ACHN (cell line): ENCODE measurements at regions not wholly inside any gene's neighbourhood (a gene's known extent, or its start where the extent isn't known, plus 50 kb on each side); places are given as distances from the start of the nearest gene placed in this dataset.
"Not testable (repeated sequence)": the region's sequence is repeated elsewhere in the genome, so short reads cannot be mapped to it uniquely, and the experiment has no call there.

Source experiments
- DNase-seq: peaks from one replicate; pipeline ENCODE4 v3.0.0-alpha.2; 2015
- in situ Hi-C: cut with HindIII; loops from 2 replicates; pipeline ENCODE4 v1.10.0; 2017; ENCODE audit warnings: low sequenced_read_pairs, low pct_ligation_motif_present, low pct_unique_long_range_greater_than_20kb

DNA sequence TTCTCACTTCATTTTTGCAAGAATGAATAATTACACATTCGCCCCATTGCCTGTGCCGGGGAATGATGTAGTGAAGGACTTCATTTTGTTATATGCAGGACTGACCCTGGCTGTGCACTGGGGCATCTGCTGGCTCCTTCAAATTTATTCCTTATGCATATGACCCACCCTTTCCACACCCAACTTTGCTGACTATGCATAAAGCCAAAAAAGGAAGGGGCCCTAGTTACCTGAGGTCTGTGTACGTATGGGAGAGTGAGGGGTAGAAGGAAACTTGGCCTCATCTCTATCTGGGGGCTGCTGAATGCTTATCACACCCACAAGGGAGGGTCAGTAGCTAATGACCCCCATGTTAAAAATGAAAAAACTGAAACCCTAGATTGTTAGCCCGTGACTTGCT lies 259.6 kb downstream of the SMARCA2 start:
- DNase-seq, result no peak
- in situ Hi-C loops, result no loop called here

DNA sequence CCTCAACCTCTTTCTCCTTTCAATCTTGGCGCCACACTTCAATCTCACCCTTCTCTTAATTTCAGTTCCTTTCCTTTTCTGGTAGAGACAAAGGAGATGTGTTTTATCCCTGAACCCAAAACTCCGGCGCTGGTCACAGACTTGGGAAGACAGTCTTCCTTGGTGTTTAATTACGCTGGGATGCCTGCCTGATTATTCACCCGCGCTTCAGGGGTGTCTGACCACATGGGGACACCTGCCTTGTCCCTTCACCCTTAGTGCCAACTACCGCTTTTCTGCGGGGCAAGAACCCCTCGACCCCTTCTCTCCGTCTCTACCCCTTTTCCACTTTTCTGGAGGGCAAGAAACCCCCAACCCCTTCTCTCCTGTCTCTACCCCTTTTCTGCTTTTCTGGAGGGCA lies 261.1 kb downstream of the SMARCA2 start:
- no peak for DNase-seq
- in situ Hi-C loops, result no loop called here

DNA sequence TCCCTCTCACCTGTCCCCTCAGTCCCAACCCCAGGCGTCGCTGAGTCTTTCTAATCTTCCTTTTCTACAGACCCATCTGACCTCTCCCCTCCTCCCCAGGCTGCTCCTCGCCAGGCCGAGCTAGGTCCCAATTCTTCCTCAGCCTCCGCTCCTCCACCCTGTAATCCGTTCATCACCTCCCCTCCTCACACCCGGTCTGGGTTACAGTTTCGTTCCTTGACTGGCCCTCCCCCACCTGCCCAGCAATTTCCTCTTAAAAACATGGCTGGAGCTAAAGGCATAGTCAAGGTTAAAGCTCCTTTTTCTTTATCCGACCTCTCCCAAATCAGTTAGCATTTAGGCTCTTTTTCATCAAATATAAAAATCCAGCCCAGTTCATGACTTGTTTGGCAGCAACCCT lies 262.0 kb downstream of the SMARCA2 start:
- DNase-seq, in situ Hi-C loops: not testable (repeated sequence)

DNA sequence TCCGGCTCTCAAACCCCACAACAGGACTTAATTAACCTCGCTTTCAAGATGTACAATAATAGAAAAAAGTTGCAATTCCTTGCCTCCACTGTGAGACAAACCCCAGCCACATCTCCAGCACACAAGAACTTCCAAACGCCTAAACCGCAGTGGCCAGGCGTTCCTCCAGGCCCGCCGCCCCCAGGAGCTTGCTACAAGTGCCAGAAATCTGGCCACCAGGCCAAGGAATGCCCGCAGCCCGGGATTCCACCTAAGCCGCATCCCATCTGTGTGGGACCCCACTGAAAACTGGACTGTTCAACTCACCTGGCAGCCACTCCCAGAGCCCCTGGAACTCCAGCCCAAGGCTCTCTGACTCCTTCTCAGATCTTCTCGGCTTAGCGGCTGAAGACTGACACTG lies 262.5 kb downstream of the SMARCA2 start:
- in situ Hi-C loops, DNase-seq: not testable (repeated sequence)

DNA sequence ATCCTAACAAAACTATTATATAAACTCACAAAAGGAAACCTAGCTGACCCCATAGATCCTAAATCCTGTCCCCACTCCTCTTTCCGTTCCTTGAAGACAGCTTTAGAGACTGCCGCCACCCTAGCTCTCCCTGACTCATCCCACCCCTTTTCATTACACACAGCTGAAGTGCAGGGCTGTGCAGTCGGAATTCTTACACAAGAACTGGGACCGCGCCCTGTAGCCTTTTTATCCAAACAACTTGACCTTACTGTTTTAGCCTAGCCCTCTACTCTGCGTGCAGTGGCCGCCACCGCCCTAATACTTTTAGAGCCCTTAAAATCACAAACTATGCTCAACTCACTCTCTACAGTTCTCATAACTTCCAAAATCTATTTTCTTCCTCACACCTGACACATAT lies 264.0 kb downstream of the SMARCA2 start:
- in situ Hi-C loops, DNase-seq: not testable (repeated sequence)

DNA sequence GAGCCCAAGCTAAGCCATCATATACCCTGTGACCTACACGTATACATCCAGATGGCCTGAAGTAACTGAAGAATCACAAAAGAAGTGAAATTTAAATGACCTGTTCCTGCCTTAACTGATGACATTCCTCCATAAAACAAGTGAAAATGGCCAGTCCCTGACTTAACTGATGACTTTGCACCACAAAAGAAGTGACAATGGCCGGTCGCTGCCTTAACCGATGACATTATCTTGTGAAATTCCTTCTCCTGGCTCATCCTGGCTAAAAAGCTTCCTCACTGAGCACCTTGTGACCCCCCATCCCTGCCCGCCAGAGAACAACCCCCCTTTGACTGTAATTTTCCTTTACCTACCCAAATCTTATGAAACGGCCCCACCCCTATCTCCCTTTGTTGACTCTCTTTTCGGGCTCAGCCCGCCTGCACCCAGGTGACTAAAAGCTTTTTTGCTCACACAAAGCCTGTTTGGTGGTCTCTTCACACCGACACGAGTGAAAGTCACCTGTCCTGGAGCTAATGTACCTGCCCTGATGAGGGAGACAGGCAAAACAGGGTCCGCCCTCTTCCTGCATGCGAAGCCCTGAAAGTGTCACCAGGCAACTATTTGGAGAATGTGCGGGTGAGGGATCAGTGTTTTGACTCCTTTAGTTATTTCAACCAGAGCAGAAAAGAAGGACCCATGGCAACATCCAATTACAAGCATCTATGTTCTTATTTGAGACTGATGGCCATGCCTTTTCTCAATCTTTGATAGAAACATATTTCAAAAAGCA lies 266.1 kb downstream of the SMARCA2 start:
- no peak for DNase-seq
- in situ Hi-C loops, result no loop called here

DNA sequence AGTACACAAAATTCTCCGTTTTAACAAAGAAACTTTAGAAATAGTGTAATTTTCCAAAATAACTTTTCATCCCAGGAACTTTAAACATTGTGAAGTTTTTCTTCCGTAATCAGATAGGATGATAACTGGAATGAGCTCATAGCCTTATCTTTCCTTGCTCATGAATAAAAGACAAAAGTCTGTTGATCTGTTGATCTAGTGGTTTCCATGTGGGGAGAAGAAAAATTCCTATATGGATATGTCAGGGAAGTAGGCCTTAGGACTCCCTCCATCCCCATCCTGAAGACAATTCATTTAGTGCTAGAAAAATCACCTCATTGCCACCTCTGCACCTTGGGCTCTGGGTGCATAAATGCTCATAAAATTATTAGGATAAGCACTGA lies 266.6 kb downstream of the SMARCA2 start:
- DNase-seq, result no peak
- in situ Hi-C loops, result no loop called here

DNA sequence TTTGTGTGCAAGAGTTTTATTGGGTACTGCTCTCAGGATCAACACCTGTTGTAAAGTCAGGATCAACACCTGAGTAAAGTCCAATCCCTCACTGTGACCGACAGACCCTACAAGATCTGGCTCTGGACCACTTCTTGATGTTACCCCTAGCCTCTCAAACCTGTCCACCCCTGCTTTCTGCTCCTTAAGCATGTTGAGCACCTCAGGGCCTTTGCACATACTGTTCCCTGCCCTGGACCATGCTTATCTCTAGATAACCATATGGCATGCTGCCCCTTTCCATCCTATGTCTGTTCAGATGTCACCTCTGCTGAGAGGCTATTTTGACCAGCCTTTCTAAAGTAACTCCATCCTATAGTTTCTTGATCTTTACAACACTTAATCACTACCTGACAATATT lies 269.6 kb downstream of the SMARCA2 start:
- DNase-seq, result no peak
- in situ Hi-C loops, result no loop called here

DNA sequence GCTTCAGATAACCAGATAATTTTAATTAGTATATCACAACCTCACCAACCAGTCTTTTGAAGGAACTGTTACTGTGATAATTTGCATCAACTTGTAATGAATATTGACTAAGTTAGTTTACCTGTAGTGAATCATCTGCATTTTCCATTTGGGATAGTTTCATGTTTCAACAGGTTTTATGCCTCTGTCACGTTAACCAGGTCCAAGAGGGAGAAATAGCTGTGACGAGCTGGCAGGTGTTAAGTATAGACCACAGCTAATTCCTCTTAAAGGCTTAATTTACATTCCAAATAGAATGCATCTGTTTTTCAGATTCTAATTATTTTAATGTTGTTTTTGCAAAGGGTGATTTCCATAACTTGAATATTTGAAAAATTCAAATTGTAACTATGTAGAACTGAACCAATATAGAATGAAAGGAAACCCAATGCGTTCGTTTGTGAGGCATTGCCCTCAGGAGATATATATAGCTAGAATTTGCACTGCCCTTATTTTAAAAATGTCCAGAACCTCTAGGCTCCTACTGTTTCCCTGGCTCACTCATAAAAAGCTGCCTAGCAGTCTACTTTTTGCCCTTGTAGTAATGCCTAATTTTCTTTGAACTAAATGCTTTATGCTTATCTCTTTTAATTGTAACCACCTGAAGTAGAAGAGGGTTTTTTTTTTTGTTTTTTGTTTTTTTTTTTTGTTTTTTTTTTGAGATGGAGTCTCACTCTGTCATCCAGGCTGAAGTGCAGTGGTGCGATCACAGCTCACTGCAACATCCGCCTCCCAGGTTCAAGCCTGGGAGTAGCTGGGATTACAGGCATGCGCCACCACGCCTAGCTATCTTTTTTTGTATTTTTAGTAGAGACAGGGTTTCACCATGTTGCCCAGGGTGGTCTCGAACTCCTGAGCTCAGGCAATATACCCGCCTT lies 270.5 kb downstream of the SMARCA2 start:
- no peak for DNase-seq
- in situ Hi-C loops, result no loop called here

DNA sequence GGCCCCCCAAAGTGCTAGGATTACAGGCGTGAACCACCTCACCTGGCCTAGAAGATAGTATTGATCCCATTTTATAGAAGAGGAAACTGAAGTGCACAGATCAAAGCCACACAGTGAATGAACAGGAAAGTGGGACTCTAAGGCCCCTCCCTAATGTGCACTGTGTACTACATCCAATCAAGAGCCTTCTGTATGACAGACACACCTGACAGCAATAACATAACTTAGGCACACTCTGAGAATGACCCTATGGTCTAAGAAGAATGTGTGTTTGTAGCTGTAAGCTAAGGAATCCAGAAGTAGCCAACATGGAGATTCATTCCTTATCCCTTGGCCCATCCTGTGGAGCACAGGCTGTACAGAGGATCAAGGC lies 271.2 kb downstream of the SMARCA2 start:
- DNase-seq, result no peak
- in situ Hi-C loops, result no loop called here

DNA sequence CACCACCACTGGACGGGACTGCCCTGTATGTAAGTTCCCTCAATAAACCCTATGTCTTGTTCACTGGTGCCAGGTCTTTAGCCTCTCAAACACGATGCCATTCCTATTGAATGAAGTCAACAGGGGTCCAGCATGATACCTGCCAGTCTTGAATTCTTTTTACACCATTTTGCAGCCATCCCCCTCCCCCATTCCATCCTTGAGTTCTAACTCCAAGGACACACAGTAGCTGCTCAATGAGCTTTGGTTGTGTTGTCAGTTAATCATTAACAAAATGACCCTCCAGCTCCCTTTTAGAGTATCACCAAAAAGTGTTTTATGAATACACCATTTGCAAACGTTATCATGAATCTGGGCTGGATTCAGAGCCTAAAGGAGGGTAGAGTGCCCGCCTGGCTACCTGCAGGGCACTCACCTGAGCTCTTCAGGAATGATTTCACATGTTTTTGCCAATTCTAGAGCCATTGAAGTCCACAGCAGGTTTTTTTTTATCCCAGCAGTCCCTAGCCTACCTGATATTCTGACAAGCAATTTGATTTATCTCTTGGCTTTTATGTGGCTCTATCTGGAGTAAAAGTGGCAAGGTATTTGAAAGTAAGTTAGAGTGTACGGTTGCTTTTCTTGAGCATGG lies 271.8 kb downstream of the SMARCA2 start:
- in situ Hi-C loops, result no loop called here
- DNase-seq, result no peak

DNA sequence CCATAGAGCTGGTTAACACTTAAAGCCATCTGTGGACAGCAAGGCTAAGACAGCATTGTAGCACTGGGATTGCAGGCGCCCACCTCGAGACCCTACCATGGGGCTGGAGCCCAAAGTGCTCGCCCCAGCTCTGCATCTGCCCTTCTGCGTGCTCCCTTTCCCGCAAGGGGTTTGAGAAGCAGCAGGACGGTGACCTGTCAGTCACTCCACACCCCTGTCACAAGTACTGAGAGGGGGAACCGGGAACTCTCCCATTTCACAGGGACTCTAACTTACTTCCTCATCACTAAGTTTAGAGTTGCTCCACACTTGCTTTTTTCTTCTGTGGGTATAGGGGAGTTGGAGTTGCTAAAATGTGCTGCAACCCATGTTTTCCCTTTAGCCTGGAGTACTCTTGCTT lies 273.2 kb downstream of the SMARCA2 start:
- in situ Hi-C loops, result no loop called here
- DNase-seq, result no peak

DNA sequence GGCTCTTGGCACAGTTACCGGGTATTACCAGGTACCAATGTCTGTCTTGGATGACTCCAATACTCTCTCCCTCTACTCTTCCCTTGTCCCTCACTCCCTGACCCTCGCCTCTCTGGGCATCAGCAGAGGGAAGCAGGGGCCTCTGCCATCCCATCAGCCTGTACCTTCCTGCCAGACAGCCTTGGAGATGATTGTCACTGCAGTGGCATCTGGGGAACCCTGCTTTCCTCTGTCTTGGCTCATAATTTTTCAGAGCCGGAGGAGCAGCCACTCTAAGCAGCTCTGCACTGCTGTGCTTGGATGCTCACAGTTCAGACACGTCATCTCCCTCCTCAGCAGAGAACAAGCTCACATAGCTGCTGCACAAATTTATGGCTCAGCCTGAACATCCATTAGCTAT lies 274.1 kb downstream of the SMARCA2 start:
- in situ Hi-C loops, result no loop called here
- DNase-seq, result no peak

DNA sequence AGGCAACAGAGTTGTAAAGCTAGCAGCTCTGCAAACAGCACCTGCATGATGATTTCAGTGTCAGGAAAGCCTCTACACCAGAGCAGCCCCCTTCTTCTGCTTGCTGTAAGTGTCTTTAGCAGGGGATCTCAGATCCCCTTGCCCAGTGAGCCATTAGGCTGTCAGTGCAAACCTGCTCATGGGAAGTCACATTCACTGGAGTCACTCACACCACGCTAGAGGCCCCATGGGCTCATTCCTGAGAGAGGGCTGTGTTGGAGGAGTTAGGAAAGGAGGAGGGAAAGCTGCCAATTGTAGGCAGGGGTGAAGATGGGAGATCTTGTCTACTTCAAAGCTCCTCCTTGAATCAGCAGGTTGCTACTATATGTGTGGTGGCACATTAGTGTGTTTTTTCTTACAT lies 275.2 kb downstream of the SMARCA2 start:
- DNase-seq, result no peak
- in situ Hi-C loops, result no loop called here

DNA sequence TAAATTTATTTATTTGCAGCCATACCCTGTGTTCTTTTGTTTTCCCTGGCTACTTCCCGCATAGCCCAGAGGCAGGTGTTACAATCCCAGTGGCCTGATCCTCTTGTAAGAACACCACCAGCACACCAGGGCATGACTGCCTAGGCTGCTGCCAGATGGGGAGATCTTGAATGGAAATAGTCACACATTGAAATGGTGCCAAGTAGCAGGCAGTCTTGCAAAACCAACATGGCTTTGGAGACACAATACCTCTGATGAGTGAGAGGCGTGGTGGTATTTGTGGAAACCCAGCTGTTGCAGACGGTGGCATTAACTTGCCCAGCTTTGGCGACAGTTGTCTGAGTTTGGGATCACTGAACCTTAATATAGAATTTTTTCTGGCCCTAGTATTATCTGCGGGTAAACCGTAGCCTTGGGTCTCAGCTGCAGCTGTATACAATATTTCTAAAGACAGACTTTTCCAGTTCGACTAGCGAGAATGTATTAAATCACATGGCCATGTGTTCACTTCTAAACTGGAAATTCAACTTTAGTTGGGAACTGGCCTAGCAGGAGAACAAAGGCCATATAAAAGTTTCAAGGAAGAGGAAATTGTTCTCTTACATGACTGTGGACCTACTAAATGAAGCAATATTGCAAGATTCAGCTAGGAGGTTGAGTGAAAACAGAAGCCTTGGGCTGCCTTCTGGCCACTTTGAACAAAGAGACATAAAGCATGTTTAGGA lies 277.0 kb downstream of the SMARCA2 start:
- in situ Hi-C loops, result no loop called here
- DNase-seq, result no peak

DNA sequence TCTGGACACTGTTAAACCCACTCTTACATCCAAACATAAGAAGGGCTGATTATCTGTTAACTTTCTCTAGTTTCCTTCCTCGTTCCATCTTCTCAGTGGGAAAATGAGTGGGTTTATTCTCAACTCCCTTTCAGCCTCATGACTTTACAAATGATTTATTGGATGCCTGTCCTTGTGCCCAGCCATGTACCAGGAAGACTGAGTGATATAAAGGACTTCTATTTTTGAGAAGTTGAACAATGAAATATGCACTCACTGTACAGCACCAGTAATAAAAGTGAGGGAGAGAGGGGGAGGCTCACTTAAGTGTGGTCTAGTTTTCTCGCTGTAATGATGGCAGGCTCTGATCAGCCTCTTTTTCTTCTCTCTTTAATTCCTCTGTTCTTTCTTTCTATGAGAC lies 277.6 kb downstream of the SMARCA2 start:
- no peak for DNase-seq
- in situ Hi-C loops, result no loop called here

DNA sequence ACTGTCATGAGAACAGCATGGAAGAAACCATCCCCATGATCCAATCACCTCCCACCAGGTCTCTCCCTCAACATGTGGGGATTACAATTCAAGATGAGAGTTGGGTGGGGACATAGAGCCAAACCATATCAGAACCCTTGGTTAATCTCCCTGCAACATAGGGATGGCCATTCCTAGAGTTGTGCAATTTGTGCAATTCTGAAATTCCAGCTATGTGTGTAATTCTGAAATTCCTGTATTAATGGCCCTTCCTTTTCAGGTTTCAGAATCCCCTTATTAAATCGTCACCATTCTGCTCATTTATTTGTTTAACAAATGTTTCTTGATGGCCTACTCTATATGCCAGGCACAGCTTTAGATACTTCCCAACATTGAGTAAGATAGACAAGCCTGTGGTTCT lies 282.6 kb downstream of the SMARCA2 start:
- no peak for DNase-seq
- in situ Hi-C loops, result no loop called here

DNA sequence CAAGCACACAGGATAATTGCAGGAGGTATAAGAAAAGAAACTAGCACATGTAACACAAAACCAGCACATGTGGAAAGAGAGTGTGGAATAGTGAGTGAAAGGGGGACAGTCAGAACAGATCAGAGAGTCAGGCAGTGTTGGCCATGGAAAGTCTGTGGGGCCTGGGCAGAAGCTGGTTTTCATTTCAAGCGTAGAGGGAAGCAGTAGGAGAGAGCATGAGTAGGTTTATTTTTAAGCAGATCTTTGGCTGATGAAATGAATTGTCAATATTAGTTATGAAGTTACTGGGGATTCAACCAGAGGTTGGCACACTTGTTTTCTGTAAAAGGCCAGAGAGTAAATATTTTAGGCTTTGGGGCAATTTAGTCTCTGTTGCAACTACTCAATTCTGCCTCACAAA lies 283.1 kb downstream of the SMARCA2 start:
- DNase-seq, result no peak
- in situ Hi-C loops, result no loop called here
